ENCODE measurements at regions not wholly inside any gene's neighbourhood (a gene's known extent, or its start where the extent isn't known, plus 50 kb on each side); places are given as distances from the start of the nearest gene placed in this dataset.

DNA sequence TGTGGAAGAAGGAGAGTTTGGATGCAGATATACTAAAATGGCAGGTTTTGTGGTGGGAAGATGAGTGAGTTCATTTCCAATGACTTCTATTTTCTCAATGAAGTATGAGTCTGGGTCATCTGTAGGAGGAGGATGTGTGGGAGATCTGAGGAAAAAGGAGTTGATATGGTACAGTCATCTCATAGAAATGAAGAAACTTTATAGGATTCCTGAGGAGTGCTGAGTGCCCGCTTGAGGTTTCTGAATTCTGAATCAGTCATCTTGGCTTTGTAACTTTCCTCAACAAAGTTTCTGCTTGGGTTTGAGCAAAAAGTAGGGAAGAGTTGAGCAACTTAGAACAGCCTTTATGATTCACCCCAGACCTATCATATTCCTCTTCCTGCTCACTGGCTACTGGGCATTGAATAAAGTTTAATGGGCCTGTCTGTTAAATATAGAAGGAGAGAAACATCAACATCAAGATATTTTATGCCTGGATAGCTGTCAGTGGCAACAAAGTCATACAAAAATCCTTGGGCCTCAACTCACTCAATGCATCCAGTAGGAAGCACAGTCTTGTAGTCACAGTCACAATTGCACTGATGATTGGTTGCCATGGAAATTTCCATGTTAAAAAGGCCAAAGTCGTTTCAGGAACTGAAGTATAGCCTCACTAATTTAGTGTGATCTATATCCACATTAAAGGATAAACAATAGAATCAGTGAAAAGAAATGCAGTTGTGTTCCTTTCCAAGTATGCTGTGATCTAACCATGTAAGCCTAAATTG, 284.7 kb downstream of the DUSP6 start:
- TF ChIP-seq ZNF274 (IDR thresholded peaks at IDR 0.05; ENCODE audit: low read depth, low read length) (no peak), SUZ12 (IDR thresholded peaks at IDR 0.05; ENCODE audit: extremely low read depth, insufficient read depth, insufficient read length) (no peak)
